ENCODE measurements at regions not wholly inside any gene's neighbourhood (a gene's known extent, or its start where the extent isn't known, plus 50 kb on each side); places are given as distances from the start of the nearest gene placed in this dataset.
"Not testable (repeated sequence)": the region's sequence is repeated elsewhere in the genome, so short reads cannot be mapped to it uniquely, and the experiment has no call there.

GRCh38 chr2:133624551-133624950 is 56.3 kb upstream of the NCKAP5 start:
- no peak for DNase-seq

- DNase-seq = no peak
Measured at GRCh38 chr2:133627741-133628140, 59.5 kb upstream of the NCKAP5 start.

GRCh38 chr2:133633309-133633708 is 65.0 kb upstream of the NCKAP5 start:
- no peak for DNase-seq

GRCh38 chr2:133633881-133634409 is 65.7 kb upstream of the NCKAP5 start:
- no peak for DNase-seq

- DNase-seq = no peak
Measured at GRCh38 chr2:133635131-133635530, 66.9 kb upstream of the NCKAP5 start.

GRCh38 chr2:133636287-133636686 is 68.0 kb upstream of the NCKAP5 start:
- DNase-seq = no peak

- DNase-seq = no peak
Measured at GRCh38 chr2:133640103-133640502, 71.8 kb upstream of the NCKAP5 start.

GRCh38 chr2:133641497-133641896 is 73.2 kb upstream of the NCKAP5 start:
- DNase-seq = no peak

- DNase-seq = no peak
Measured at GRCh38 chr2:133641942-133642725, 73.9 kb upstream of the NCKAP5 start.

- DNase-seq = no peak
Measured at GRCh38 chr2:133642791-133643191, 74.5 kb upstream of the NCKAP5 start.

- DNase-seq = no peak
Measured at GRCh38 chr2:133643863-133644262, 75.6 kb upstream of the NCKAP5 start.

GRCh38 chr2:133644846-133645245 is 76.6 kb upstream of the NCKAP5 start:
- DNase-seq = no peak

- DNase-seq = not testable (repeated sequence)
Measured at GRCh38 chr2:133647386-133647785, 79.1 kb upstream of the NCKAP5 start.

- DNase-seq = no peak
Measured at GRCh38 chr2:133651861-133652260, 83.6 kb upstream of the NCKAP5 start.

GRCh38 chr2:133652398-133652797 is 84.1 kb upstream of the NCKAP5 start:
- DNase-seq = no peak

GRCh38 chr2:133653056-133653455 is 84.8 kb upstream of the NCKAP5 start:
- DNase-seq = no peak

GRCh38 chr2:133654949-133655348 is 86.7 kb upstream of the NCKAP5 start:
- DNase-seq = no peak

GRCh38 chr2:133655610-133656009 is 87.3 kb upstream of the NCKAP5 start:
- DNase-seq = no peak

- DNase-seq = no peak
Measured at GRCh38 chr2:133657591-133657990, 89.3 kb upstream of the NCKAP5 start.

- DNase-seq = no peak
Measured at GRCh38 chr2:133658020-133658903, 90.0 kb upstream of the NCKAP5 start.

GRCh38 chr2:133660510-133660909 is 92.2 kb upstream of the NCKAP5 start:
- DNase-seq = no peak

GRCh38 chr2:133661392-133661791 is 93.1 kb upstream of the NCKAP5 start:
- no peak for DNase-seq

GRCh38 chr2:133666621-133667020 is 98.4 kb upstream of the NCKAP5 start:
- no peak for DNase-seq

- no peak for DNase-seq
Measured at GRCh38 chr2:133667085-133667484, 98.8 kb upstream of the NCKAP5 start.

Measured in stimulated activated CD4-positive, alpha-beta T cell treated with anti-CD3 and anti-CD28 coated beads, Interleukin-4, amount 100 ng/mL, for 1 hour (primary cell).